GM12865 (cell line): ENCODE measurements at regions not wholly inside any gene's neighbourhood (a gene's known extent, or its start where the extent isn't known, plus 50 kb on each side); places are given as distances from the start of the nearest gene placed in this dataset.

Experiments used
- DNase-seq: peaks from one replicate; pipeline ENCODE4 v3.0.0; 2010; ENCODE audit warnings: low read depth
- H3K4me3 ChIP-seq: 2 replicates; pipeline ENCODE4 v1.5.1; 2011; ENCODE audit warnings: mild to moderate bottlenecking, low read depth, low read length, control low read depth
- TF ChIP-seq, protein P1 (sequence below): IDR thresholded peaks from 2 replicates; pipeline ENCODE4 v1.5.1; 2011; ENCODE audit warnings: low read length, control low read depth, low read depth, inconsistent platforms; ENCODE audit not compliant: insufficient read depth; ENCODE audit errors: missing control alignments

DNA sequence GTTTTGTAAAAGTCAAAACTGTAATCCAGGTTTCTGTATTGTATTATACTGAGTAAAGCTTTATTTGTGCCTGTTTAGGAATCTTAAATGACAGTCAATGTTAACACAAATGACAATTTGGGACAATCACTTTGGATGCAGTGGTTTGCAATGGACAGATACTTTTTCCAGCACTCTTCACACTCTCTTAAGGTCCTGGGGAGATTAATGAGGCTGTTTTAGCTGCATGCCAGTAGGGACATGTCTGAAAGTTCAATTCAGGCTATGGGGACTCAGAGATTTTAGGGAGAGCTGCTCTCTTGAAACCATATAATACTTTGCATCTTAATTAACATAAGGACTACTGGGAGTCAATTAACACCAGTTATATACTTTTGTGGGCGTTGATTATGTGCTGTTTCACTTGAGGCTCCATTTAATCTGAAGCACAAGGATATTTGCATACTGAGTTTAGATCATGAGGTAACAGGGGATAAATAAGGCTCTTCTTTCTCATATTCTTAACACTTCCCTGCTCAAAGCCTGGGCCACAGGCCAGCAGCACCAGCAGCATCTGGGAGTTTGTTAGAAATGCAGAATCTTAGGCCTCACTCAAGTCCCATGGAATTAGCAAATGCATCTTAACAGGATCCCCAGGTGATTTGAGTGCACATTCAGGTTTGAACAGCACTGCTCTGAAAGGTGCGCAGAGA, 972.8 kb downstream of the PLOD2 start:
- TF ChIP-seq, protein P1, sequence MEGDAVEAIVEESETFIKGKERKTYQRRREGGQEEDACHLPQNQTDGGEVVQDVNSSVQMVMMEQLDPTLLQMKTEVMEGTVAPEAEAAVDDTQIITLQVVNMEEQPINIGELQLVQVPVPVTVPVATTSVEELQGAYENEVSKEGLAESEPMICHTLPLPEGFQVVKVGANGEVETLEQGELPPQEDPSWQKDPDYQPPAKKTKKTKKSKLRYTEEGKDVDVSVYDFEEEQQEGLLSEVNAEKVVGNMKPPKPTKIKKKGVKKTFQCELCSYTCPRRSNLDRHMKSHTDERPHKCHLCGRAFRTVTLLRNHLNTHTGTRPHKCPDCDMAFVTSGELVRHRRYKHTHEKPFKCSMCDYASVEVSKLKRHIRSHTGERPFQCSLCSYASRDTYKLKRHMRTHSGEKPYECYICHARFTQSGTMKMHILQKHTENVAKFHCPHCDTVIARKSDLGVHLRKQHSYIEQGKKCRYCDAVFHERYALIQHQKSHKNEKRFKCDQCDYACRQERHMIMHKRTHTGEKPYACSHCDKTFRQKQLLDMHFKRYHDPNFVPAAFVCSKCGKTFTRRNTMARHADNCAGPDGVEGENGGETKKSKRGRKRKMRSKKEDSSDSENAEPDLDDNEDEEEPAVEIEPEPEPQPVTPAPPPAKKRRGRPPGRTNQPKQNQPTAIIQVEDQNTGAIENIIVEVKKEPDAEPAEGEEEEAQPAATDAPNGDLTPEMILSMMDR = no peak
- H3K4me3 ChIP-seq = no peak overlapping the region
- no peak for DNase-seq

DNA sequence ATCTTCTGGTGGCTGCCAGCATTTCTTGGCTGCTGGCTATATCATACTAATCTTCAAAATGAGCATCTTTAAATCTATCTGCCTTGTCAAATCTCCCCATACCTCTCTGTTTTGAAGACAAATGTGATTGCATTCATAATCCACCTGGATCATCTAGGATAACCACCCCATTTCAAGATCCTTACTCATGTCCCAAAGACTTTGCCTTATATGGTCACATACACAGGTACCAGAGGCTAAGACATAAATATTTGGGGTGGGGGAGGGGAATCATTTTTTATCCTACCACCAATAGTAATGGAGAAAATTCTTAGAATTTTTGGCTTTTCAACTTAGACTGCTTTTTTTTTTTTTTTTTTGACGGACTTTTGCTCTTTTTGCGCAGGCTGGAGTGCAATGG, 970.8 kb downstream of the PLOD2 start:
- no peak overlapping the region for H3K4me3 ChIP-seq
- TF ChIP-seq, protein P1 = no peak
- DNase-seq = no peak

DNA sequence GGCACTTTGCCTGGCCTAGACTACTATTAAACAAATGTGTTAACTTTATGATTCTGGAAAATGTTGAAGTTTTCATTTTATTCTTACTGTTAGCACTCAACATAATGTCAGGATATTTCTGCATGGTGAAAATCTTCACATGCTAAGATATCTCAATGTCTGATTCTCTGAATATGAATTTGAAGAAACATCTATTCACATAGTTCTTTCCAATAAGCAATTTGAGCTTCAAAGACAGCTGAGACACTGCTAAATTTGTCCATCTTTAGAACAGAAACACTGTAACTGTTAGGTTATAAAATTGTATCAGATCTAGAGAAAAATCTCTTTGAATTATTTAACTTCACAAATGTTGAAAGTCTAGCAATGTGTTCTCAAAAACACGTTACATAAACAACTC, 970.2 kb downstream of the PLOD2 start:
- no peak overlapping the region for H3K4me3 ChIP-seq
- TF ChIP-seq, protein P1 = no peak
- DNase-seq = no peak

DNA sequence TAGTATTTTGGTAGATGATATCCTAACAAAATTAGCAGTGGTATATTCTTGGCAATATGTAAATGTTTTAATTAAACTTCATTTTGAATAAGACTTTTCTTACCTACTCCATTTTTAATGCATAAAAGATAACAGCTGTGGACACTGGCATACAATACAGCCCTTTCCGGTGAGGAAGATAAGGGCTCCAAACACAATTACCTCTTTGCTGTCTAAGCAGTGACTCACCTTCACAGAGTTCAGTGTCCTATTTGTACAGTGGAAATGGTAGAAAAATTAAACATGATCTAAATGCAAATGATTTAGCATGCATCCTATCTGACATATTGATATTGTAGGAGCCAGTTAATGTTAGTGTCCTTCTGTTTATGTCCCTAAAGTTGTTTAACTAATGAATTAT, 969.4 kb downstream of the PLOD2 start:
- no peak overlapping the region for H3K4me3 ChIP-seq
- no peak for DNase-seq
- TF ChIP-seq, protein P1 = no peak

GRCh38 chr3:145197051-145197820, 963.7 kb downstream of the PLOD2 start:
- DNase-seq = no peak
- TF ChIP-seq, protein P1 = no peak
- H3K4me3 ChIP-seq = no peak overlapping the region

- TF ChIP-seq, protein P1 = no peak
- H3K4me3 ChIP-seq = no peak overlapping the region
- DNase-seq = no peak
Observed at GRCh38 chr3:145197821-145198220, 963.2 kb downstream of the PLOD2 start.
